Testis (tissue), 2 donors: ENCODE measurements at regions not wholly inside any gene's neighbourhood (a gene's known extent, or its start where the extent isn't known, plus 50 kb on each side); places are given as distances from the start of the nearest gene placed in this dataset.

Experiments
- DNase-seq: peaks from one replicate; pipeline ENCODE4 v3.0.0-alpha.2; 2019
- H3K27ac ChIP-seq, 2 donors: fragments of 200-600 bp; sonication (generic); one replicate each; pipeline ENCODE4 v1.5.1; 2019
- H3K27me3 ChIP-seq: fragments of 200-600 bp; sonication (generic); one replicate; pipeline ENCODE4 v1.5.1; 2019
- H3K36me3 ChIP-seq: fragments of 200-600 bp; sonication (generic); one replicate; pipeline ENCODE4 v1.5.1; 2017; ENCODE audit warnings: low read depth; ENCODE audit errors: missing control alignments
- H3K4me1 ChIP-seq: fragments of 200-600 bp; sonication (generic); one replicate; pipeline ENCODE4 v1.5.1; 2019
- H3K4me3 ChIP-seq, 2 donors: fragments of 200-600 bp; sonication (generic); one replicate each; pipeline ENCODE4 v1.5.1; 2017 to 2019
- H3K9me3 ChIP-seq: fragments of 200-600 bp; sonication (generic); one replicate; pipeline ENCODE4 v1.5.1; 2017
- POLR2A ChIP-seq: fragments of 450-650 bp; IDR thresholded peaks from one replicate; pipeline ENCODE4 v1.6.1; 2017; ENCODE audit warnings: antibody characterized with exemption, mild to moderate bottlenecking, moderate library complexity
- WGBS, 2 donors: methylation state at CpG; one replicate each; pipeline ENCODE4 v1.1.5; 2018; 5-methylcytosine and 5-hydroxymethylcytosine counted together
- intact Hi-C: fragments of 100-400 bp; cut with DNase I; formaldehyde crosslinking; loops from one replicate; pipeline ENCODE4 v1.15.1; 2023; ENCODE audit warnings: low total_unique reads
- TF ChIP-seq, protein P1 (sequence below), 3 experiments: fragments of 450-650 bp in 2 of 3; fragments of 200-600 bp in 1 of 3; sonication (generic) in 1 of 3; IDR thresholded peaks; one replicate each; pipeline ENCODE4 v1.5.1; 2016 to 2019; ENCODE audit warnings: antibody characterized with exemption in 3 of 3, mild to moderate bottlenecking in 2 of 3, moderate library complexity in 1 of 3

DNA sequence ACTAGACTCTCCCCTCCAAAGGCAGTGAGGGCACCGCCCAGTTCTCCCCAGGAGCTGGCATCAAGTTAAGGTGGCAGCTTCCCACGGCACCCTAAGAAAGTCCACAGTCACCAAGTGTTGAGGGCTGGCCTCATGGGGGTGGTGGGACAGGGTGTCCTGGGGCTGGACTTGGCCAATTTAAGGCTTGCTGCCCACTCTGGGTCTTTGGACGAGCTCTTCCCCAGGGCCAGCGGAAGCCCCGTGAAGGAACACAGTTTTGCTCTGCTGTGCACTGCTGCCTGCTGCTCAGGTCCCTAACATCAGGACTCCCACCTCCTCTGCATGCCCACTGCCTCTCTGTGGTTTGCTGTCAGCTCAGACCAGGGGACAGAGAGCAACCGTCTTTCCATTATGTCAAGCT, 57.3 kb upstream of the TMEM72 start:
- H3K27ac ChIP-seq = no peak overlapping the region
- no peaks in the 10 kb centered on the region for H3K27me3 ChIP-seq
- no peaks in the 10 kb centered on the region for H3K36me3 ChIP-seq
- no peaks in the 10 kb centered on the region for H3K4me1 ChIP-seq
- no peaks in the 10 kb centered on the region for H3K9me3 ChIP-seq
- 87 to 96% methylated on average over 5 to 6 of the region's 6 CpGs for whole genome bisulfite sequencing, 2 donors
- no peak for DNase-seq
- intact Hi-C loops = loop anchor here (10.0 kb wide), 1 partner anchor 469 kb away; the partner anchor contains the start of gene CXCL12
- no peak overlapping the region for H3K4me3 ChIP-seq
- TF ChIP-seq, protein P1, sequence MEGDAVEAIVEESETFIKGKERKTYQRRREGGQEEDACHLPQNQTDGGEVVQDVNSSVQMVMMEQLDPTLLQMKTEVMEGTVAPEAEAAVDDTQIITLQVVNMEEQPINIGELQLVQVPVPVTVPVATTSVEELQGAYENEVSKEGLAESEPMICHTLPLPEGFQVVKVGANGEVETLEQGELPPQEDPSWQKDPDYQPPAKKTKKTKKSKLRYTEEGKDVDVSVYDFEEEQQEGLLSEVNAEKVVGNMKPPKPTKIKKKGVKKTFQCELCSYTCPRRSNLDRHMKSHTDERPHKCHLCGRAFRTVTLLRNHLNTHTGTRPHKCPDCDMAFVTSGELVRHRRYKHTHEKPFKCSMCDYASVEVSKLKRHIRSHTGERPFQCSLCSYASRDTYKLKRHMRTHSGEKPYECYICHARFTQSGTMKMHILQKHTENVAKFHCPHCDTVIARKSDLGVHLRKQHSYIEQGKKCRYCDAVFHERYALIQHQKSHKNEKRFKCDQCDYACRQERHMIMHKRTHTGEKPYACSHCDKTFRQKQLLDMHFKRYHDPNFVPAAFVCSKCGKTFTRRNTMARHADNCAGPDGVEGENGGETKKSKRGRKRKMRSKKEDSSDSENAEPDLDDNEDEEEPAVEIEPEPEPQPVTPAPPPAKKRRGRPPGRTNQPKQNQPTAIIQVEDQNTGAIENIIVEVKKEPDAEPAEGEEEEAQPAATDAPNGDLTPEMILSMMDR (IDR thresholded peaks at IDR 0.05) = no peak
- TF ChIP-seq POLR2A = no peak

GRCh38 chr10:44854693-44855350, 56.3 kb upstream of the TMEM72 start:
- Histone ChIP-seq H3K27me3 (no peaks in the 10 kb centered on the region), H3K9me3 (no peaks in the 10 kb centered on the region), H3K4me3 (no peak overlapping the region), H3K4me1 (no peaks in the 10 kb centered on the region), H3K36me3 (no peaks in the 10 kb centered on the region), H3K27ac (no peak overlapping the region)
- no peak for TF ChIP-seq POLR2A
- TF ChIP-seq, protein P1 (IDR thresholded peaks at IDR 0.05) = no peak
- intact Hi-C loops = loop anchor here (5.0 to 10.0 kb wide), 2 partner anchors 470 to 1183 kb away; partner anchors contain the start of gene CXCL12
- WGBS, 2 donors = 73 to 82% methylated on average over 7 to 9 of the region's 9 CpGs
- DNase-seq = no peak

GRCh38 chr10:44856696-44857095, 54.4 kb upstream of the TMEM72 start:
- intact Hi-C loops = loop anchor here (5.0 to 10.0 kb wide), 2 partner anchors 472 to 1184 kb away; partner anchors contain the start of gene CXCL12
- H3K36me3 ChIP-seq = no peaks in the 10 kb centered on the region
- TF ChIP-seq, protein P1 (IDR thresholded peaks at IDR 0.05) = no peak
- TF ChIP-seq POLR2A = no peak
- no peaks in the 10 kb centered on the region for H3K9me3 ChIP-seq
- no peaks in the 10 kb centered on the region for H3K4me1 ChIP-seq
- no peak overlapping the region for H3K27ac ChIP-seq
- no peak overlapping the region for H3K4me3 ChIP-seq
- no peak for DNase-seq
- H3K27me3 ChIP-seq = no peaks in the 10 kb centered on the region
- 92 to 97% methylated on average over 7 of the region's 7 CpGs for WGBS, 2 donors

DNA sequence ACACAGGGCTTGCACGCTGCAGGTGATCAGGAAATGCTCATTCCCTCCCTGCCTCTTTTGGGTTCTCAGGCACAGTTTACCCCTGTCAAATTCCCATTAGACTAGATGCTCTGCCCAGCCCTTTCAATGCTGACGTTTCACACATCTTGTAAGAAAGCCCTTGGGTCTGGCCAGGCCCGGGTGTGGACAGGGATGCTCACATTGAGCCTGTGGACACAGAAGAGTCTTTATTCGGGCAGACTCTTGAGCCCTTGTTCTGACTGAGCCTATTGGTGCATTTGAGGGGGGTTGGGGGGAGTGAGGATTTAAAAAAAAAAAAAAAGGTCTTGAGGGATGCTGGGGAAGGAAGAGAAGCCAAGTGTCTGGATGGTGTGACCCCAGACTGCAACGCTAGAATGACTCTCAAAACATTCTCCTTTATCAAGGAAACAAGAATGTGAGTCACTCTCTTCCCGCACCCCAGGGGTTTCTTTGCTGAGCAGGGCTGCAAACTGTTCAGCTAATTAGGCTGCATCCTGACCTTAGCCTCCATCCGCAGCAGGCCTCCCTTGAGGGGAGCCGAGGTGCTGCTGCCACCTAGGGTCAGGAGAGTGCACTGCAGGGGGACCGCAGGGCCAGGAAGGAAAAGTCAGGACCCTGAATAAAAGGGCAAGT, 53.6 kb upstream of the TMEM72 start:
- 37 to 49% methylated on average over 9 of the region's 9 CpGs for WGBS, 2 donors
- Histone ChIP-seq H3K4me3 (no peak overlapping the region), H3K4me1 (no peaks in the 10 kb centered on the region), H3K27me3 (no peaks in the 10 kb centered on the region), H3K27ac (no peak overlapping the region), H3K36me3 (no peaks in the 10 kb centered on the region), H3K9me3 (no peaks in the 10 kb centered on the region)
- DNase-seq = peak; percentile 79
- TF ChIP-seq, protein P1 (IDR thresholded peaks at IDR 0.05) = peak; percentile 85 to 97 (median 92)
- no peak for TF ChIP-seq POLR2A
- intact Hi-C loops = loop anchor here (5.0 to 10.0 kb wide), 2 partner anchors 473 to 1185 kb away; partner anchors contain the start of gene CXCL12
